Activated T-cell treated with anti-CD3 and anti-CD28 coated beads, Interleukin-2, amount 50 U/mL, for 4 hours (primary cell): ENCODE measurements at regions not wholly inside any gene's neighbourhood (a gene's known extent, or its start where the extent isn't known, plus 50 kb on each side); places are given as distances from the start of the nearest gene placed in this dataset.

Experiments
- ATAC-seq, 2 donors: fragments of 200-7000 bp; cut with Tn5 transposase; one replicate each; pipeline ENCODE4 v1.10.0; 2021
- DNase-seq: peaks from one replicate; pipeline ENCODE4 v3.0.0-alpha.2; 2020
- H3K27me3 Mint-ChIP-seq: one replicate; pipeline ENCODE4 v1.8.0; 2021; ENCODE audit warnings: low read depth, mixed read lengths
- H3K36me3 Mint-ChIP-seq: one replicate; pipeline ENCODE4 v1.8.0; 2022; ENCODE audit warnings: mixed read lengths; ENCODE audit not compliant: insufficient read depth
- H3K4me1 Mint-ChIP-seq: one replicate; pipeline ENCODE4 v1.8.0; 2021; ENCODE audit warnings: low read depth, mixed read lengths
- H3K4me3 Mint-ChIP-seq: one replicate; pipeline ENCODE4 v1.8.0; 2021; ENCODE audit warnings: mild to moderate bottlenecking, moderate library complexity, mixed read lengths
- H3K9me3 Mint-ChIP-seq: one replicate; pipeline ENCODE4 v1.8.0; 2021; ENCODE audit warnings: mixed read lengths

- H3K27me3 Mint-ChIP-seq = no peaks in the 10 kb centered on the region
- H3K9me3 Mint-ChIP-seq = peaks cover 4% of the 10 kb centered on the region
- ATAC-seq = no peak
- DNase-seq = no peak
- no peak overlapping the region for H3K4me3 Mint-ChIP-seq
- H3K36me3 Mint-ChIP-seq = no peaks in the 10 kb centered on the region
- H3K4me1 Mint-ChIP-seq = peaks cover 16% of the 10 kb centered on the region
Observed at GRCh38 chr12:28108599-28108998, 81.7 kb upstream of the CCDC91 start.

DNA sequence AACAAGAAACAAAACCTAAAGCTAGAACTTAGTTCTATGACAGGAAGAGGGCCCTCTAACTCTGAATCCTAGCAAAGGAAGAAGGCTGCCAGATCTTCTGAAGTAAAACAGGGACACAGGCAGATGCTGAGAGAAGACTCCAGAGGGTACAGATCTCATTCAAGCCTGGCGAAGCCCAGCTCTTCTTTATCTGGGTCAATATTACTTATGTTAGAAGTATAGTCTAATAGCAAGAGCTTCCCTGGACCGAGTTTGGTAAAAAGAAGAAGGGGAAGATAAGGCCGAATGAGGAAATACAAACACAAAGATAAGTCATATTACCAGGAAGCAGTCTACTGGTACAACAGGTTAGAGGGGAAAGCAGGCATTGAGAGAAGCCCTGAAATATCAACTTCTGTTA lies 79.9 kb upstream of the CCDC91 start:
- Mint-ChIP-seq H3K9me3 (peaks cover 4% of the 10 kb centered on the region), H3K36me3 (no peaks in the 10 kb centered on the region), H3K4me1 (peaks cover 16% of the 10 kb centered on the region), H3K4me3 (no peak overlapping the region), H3K27me3 (no peaks in the 10 kb centered on the region)
- DNase-seq (no peak), ATAC-seq (no peak)

DNA sequence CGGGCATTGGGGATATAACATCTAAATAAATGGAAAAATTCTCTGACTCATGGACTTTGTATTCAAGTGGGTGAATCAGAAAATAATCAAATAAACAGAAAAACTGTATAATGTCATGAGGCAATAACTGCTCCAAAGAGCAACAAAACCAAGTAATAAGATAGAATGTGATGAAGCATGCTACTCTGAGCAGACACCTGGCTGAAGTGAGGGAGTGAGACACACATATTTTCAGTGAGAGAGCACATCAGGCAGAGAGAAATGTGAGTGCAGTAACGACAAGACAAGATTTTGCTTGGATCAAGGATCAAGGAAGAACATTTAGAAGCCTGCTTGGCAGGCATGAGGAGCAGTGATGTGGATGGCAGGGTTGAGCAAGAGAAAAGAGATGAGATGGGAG lies 75.8 kb upstream of the CCDC91 start:
- H3K4me1 Mint-ChIP-seq = no peaks in the 10 kb centered on the region
- no peaks in the 10 kb centered on the region for H3K36me3 Mint-ChIP-seq
- H3K4me3 Mint-ChIP-seq = no peak overlapping the region
- no peaks in the 10 kb centered on the region for H3K27me3 Mint-ChIP-seq
- peaks cover 4% of the 10 kb centered on the region for H3K9me3 Mint-ChIP-seq
- DNase-seq (no peak), ATAC-seq (no peak)

DNA sequence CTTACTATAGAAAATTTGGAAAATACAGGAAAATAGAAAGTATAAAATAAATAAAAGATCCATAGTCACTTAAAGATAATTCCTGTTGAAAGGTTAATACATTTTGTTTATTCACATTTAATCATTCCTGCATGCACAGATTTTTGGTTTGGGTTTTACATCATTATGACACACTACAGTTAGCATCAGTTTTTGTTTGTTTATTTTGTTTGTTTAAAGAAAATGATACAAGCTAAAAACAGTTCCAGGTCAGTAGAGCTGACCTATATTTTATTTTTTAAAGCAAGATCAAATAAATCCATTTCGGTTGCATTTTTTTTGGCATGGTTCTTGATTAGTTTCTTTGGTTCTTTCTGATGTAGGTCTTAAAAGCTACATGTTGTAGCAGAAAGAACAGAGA lies 68.8 kb upstream of the CCDC91 start:
- DNase-seq (no peak), ATAC-seq (no peak)
- Mint-ChIP-seq H3K36me3 (no peaks in the 10 kb centered on the region), H3K27me3 (no peaks in the 10 kb centered on the region), H3K4me1 (no peaks in the 10 kb centered on the region), H3K9me3 (no peaks in the 10 kb centered on the region), H3K4me3 (no peak overlapping the region)

DNA sequence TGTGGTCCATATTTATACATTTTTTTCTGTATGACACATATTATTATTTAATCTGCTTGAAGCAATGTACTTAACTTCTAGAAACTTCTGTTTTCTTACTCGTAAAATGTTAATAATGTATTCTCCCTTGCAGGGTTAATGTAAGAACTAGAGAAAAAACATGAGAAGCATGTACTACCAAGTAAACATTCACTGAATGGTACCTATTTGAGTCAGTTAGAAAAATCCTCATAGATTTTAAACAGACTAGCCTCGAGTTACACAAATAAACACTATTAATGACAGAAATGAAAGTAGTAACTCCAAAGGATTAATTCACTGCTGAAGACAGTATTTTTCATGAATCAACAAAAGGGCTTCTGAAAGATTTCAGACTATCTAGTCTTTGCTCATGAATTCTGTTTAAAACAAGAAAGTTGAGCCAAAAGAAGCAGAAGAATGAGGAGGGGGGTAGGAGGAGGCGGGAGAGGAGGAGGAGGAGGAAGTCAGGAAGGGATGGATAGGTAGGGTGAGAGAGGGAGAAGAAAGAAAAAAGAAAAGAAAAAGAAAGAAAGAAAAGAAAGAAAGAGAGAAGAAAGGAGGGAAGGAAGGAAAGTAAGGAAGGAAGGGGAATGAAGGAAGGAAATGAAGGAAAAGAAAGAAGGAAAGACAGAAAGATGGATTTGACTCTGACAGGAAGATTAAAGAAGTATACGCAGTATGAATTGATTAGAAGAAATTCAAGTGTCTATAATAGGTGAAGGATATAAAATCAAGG lies 68.2 kb upstream of the CCDC91 start:
- Mint-ChIP-seq H3K4me1 (no peaks in the 10 kb centered on the region), H3K27me3 (peaks cover under 1% of the 10 kb centered on the region), H3K36me3 (no peaks in the 10 kb centered on the region), H3K9me3 (no peaks in the 10 kb centered on the region), H3K4me3 (no peak overlapping the region)
- DNase-seq (no peak), ATAC-seq (no peak)

GRCh38 chr12:28122756-28123155 lies 67.5 kb upstream of the CCDC91 start:
- no peak for ATAC-seq
- Mint-ChIP-seq H3K36me3 (no peaks in the 10 kb centered on the region), H3K27me3 (peaks cover 2% of the 10 kb centered on the region), H3K4me3 (no peak overlapping the region), H3K4me1 (no peaks in the 10 kb centered on the region), H3K9me3 (no peaks in the 10 kb centered on the region)
- no peak for DNase-seq

GRCh38 chr12:28127455-28127854 lies 62.8 kb upstream of the CCDC91 start:
- no peaks in the 10 kb centered on the region for H3K9me3 Mint-ChIP-seq
- DNase-seq (no peak), ATAC-seq (no peak)
- peaks cover 6% of the 10 kb centered on the region for H3K4me1 Mint-ChIP-seq
- H3K4me3 Mint-ChIP-seq = no peak overlapping the region
- H3K36me3 Mint-ChIP-seq = no peaks in the 10 kb centered on the region
- H3K27me3 Mint-ChIP-seq = peaks cover 2% of the 10 kb centered on the region

DNA sequence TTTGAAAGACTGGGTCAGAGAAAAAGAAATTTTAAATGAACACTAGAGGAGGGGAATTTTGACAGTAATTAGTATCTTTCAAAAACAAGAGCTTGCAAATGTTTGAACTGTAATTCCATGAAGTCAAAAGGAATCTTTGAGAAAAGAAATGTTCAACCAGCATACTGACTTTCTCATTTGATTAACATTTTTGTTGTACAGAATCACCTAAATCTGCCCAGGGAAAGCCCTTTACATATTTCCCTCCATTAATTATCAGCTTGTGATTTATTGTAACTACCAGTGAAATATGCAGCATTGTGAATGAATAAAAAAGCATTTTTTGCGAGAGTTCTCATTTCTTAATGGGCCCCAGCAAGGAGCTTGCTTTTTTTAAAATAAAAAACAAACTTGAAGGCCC lies 61.2 kb upstream of the CCDC91 start:
- ATAC-seq (no peak), DNase-seq (no peak)
- no peaks in the 10 kb centered on the region for H3K36me3 Mint-ChIP-seq
- no peaks in the 10 kb centered on the region for H3K9me3 Mint-ChIP-seq
- H3K27me3 Mint-ChIP-seq = peaks cover 2% of the 10 kb centered on the region
- H3K4me1 Mint-ChIP-seq = peaks cover 6% of the 10 kb centered on the region
- H3K4me3 Mint-ChIP-seq = no peak overlapping the region

DNA sequence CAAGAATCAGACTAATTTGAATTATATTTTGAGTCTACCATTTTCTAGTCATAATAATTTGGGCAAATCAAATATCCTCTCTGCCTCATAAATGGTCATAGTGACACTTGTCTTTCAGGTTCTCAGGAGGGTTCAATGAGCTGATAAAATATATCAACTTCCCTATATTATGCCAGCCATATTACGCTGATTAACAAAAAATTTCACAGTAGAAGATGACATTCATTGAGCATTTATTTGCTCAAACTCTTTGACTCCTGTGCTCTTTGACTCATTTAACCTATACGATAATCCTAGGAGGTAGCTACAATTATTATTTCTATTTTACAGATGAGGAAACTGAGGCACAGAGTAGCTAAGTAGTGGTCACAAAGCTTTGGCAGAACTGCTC lies 60.0 kb upstream of the CCDC91 start:
- peaks cover 2% of the 10 kb centered on the region for H3K27me3 Mint-ChIP-seq
- H3K4me3 Mint-ChIP-seq = no peak overlapping the region
- DNase-seq = no peak
- H3K4me1 Mint-ChIP-seq = peaks cover 6% of the 10 kb centered on the region
- H3K9me3 Mint-ChIP-seq = no peaks in the 10 kb centered on the region
- no peaks in the 10 kb centered on the region for H3K36me3 Mint-ChIP-seq
- ATAC-seq = no peak

DNA sequence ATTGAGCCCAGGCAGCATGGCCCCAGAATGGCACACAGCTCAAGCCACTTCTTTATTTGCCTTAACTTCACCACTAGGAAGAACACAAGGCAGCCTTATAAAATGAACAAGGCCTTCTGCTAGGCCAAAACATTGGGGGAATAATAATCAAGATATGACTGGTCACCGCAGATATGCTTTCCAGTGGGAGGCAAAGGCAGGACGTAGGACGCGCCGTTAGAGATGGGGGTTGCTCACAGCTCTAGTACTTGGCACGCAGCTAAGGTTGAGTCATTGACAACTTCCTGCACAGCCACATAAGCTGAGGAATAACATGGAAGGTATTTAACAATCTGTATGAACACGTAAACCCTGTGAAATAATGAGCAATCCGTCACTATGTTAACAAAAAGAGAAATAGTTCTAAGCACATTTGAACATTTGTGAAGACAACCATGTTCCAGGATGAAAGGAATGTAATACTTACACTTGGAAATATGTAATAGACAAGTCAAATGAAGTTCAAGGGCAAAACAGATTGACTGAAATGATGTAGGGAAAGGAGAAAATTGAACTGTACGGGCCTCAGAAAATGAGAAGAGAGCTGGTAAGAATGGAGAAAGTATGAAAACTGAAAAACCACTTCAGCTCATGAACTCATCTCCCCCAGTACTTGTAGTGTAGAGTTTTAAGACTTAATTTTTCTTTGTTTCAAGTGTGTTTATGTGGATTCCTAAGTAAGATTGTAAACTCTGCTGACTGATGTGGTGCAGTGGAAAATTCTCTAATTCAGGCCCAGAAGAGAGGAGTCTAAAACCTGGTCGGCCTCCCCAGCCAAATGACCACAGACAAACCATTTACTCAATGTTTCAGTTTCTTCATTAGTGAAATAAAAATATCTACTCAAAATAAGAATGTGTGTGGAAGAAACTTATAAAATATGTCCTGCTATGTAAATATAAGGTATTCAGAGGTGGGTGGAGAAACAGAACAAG lies 59.3 kb upstream of the CCDC91 start:
- Mint-ChIP-seq H3K36me3 (no peaks in the 10 kb centered on the region), H3K4me3 (no peak overlapping the region), H3K27me3 (peaks cover 2% of the 10 kb centered on the region), H3K9me3 (no peaks in the 10 kb centered on the region), H3K4me1 (peaks cover 6% of the 10 kb centered on the region)
- DNase-seq = no peak
- ATAC-seq = no peak

DNA sequence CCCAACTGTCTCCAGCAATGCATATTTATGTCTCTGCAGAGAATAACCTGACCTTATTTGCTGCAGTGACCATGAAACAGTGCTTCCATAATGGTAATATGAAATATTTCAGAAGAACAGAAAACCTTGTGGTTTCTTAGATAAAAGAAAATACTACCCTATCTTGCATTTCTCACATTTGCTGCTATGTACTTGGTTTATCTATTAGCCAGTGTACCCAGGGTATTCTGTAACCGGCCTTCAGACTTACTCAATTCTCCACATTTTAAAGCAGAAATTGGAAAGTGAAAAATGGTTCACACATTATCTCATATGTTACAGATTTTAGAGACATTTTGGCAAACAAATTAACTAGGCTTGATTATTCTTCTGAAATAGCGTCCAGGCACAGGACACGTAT lies 57.9 kb upstream of the CCDC91 start:
- Mint-ChIP-seq H3K36me3 (no peaks in the 10 kb centered on the region), H3K27me3 (no peaks in the 10 kb centered on the region), H3K9me3 (no peaks in the 10 kb centered on the region), H3K4me1 (peaks cover 6% of the 10 kb centered on the region), H3K4me3 (no peak overlapping the region)
- ATAC-seq = no peak
- DNase-seq = no peak

- ATAC-seq = no peak
- no peaks in the 10 kb centered on the region for H3K9me3 Mint-ChIP-seq
- H3K4me1 Mint-ChIP-seq = peaks cover 4% of the 10 kb centered on the region
- H3K4me3 Mint-ChIP-seq = no peak overlapping the region
- no peaks in the 10 kb centered on the region for H3K27me3 Mint-ChIP-seq
- no peak for DNase-seq
- no peaks in the 10 kb centered on the region for H3K36me3 Mint-ChIP-seq
Observed at GRCh38 chr12:28135801-28136439, 54.3 kb upstream of the CCDC91 start.

GRCh38 chr12:28137414-28137813 lies 52.8 kb upstream of the CCDC91 start:
- Mint-ChIP-seq H3K4me3 (no peak overlapping the region), H3K36me3 (no peaks in the 10 kb centered on the region), H3K9me3 (no peaks in the 10 kb centered on the region), H3K27me3 (peaks cover 2% of the 10 kb centered on the region), H3K4me1 (no peaks in the 10 kb centered on the region)
- no peak for DNase-seq
- ATAC-seq = no peak

GRCh38 chr12:28140404-28140803 lies 49.9 kb upstream of the CCDC91 start:
- no peak for DNase-seq
- H3K36me3 Mint-ChIP-seq = no peaks in the 10 kb centered on the region
- ATAC-seq = no peak
- peaks cover 2% of the 10 kb centered on the region for H3K27me3 Mint-ChIP-seq
- no peak overlapping the region for H3K4me3 Mint-ChIP-seq
- H3K9me3 Mint-ChIP-seq = no peaks in the 10 kb centered on the region
- H3K4me1 Mint-ChIP-seq = no peaks in the 10 kb centered on the region
